GM04503 (cell line): ENCODE measurements at regions not wholly inside any gene's neighbourhood (a gene's known extent, or its start where the extent isn't known, plus 50 kb on each side); places are given as distances from the start of the nearest gene placed in this dataset.
A peak's percentile ranks its signal among the peaks of the same experiment; 100 is the strongest.
"Not testable (repeated sequence)": the region's sequence is repeated elsewhere in the genome, so short reads cannot be mapped to it uniquely, and the experiment has no call there.

Source experiments
- DNase-seq: peaks from one replicate; pipeline ENCODE4 v3.0.0-alpha.2; 2012; ENCODE audit warnings: low read depth

DNA sequence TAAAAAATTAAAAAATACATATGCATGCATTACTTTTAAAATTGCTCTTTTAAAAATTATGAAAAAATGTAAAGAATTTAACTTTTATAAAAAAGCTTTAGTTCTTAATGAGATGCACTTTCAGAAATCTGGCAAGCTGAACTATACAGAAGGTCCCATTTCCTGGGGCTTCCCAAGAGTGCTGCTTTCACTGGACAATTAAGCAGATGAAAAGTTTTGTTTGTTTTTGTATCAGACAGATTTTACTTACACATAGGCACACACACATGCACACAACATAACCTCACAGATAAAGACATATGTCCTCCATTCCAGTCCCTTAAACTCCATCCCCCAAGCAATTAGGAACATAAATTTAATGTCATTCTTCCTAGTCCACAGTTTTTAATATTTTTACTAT is 402.3 kb upstream of the ASIC2 start:
- DNase-seq, result no peak

DNA sequence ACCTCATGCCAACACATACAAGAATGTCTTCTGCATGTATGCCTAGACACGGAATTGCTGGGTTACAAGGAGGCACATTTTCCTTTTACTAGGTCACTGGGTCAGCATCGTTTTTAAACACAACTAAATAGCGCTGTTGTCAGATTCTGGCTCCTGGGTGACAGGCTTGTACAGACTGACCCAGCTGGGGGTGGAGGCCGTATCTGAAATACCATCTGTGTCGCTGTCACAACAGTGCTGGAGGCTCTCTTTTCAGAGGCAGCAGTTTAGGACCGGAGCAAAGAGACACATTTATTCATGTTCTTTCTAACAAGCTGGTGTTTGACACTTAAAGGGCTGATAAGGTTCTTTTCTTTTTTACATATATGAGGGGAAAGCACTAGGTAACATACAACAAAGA is 403.0 kb upstream of the ASIC2 start:
- no peak for DNase-seq

DNA sequence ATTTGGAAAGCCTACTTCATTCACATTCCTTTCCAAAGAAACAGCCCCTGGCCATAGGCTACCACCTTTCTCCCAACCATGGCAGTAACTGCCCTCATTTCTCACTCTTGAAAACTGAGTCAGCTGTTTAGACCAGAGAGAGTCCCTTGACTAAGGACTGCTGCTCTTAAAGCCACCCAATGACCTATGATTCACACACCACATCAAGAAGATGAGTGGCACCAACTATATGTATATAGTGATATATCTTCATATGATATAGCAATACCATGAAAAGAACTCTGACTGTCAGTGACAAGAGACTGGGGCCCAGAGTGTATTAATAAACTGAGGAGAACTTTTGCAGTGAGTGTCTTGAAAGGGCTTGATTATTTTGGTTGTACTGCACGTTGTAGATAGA is 404.5 kb upstream of the ASIC2 start:
- DNase-seq, result no peak

DNA sequence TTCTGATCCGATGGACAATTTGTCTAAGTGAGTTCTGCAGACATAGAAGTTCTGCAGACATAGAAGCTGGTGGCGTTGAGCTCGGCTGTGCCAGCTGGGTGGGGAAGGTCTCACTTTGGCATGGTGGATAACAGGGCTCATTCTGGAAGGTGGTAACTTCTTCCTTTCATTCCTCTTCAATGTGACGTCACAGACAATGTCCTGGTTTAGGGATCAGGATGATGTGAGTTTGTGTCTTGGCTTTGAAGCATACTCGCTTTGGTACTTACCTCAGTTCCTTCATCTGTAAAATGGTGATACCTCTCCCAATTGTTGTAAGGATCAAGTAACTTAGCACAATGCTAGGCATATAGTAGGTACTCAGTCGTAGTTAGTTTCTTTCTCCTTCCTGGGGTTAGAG is 408.8 kb upstream of the ASIC2 start:
- DNase-seq, result no peak

DNA sequence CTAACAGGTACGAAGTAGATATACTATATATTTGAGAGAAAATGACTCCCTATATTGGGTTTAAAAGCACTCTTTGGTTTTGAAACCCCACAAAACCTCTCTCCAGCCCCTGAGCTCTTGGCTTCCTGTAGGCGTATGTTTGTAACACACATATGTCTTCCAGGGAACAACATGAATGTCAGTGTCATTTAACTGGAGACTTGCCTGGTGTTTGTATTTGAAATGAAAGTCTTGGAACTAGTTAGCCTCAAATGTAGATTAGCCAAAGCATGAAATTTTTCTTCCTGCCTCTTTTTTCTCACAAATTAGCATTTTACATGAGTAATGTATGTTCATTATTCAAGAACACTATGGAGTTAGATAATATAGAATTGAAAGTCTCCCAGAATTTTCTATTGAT is 411.8 kb upstream of the ASIC2 start:
- no peak for DNase-seq

DNA sequence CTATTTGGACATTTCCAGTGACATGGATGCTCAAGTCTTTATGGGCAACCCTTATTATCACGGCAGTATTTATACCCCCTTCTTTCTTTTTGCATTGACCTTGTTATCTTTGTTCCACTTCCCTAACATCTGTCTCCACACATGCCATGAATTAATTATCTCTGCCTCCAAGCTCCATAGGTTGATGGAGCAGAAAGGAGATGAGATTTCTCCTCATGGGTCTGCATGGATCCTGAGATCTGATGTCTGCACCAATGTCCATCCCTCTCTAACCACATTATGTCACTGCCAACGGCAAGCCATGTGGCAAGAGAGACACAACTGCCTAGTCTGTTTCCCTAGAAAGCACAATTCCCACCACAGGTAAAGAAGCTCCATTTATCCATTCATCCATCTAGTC is 416.8 kb upstream of the ASIC2 start:
- no peak for DNase-seq

DNA sequence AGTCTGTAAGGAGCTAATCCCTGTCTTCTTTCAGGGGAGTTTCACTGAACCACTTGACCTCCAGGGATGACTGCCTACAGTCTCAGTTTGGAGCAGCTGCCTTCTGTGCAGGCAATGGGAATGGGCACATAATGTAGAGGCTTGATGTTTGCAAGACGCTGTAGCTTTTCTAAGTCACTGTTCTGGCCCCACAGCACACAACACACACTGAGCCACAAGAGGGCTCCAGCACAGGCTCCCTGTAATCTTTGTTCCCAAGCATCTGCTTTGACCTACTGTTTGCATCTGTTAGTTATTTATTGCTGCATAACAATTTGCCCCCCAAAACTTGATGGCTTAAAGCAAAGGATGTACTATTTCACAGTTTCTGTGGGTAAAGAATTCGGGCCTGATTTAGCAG is 419.0 kb upstream of the ASIC2 start:
- no peak for DNase-seq

DNA sequence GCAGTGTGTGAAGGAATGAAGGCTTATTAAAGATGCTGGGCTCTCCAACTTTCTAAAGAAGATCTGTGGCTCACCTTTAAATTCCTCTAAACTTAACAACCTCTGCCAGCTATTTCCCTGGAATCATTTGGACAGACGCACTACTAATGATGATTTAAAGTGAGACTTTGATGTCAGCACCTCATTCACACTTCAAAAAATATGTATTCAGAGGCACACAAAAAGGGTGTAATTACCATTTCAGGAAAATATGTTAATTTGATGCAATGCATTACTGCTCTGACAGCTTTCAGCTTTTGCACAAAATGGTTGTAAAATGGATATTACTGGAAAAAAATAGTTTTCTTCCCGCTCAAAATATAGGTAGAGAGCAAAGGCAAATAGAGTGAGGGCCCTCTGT is 423.9 kb upstream of the ASIC2 start:
- no peak for DNase-seq

DNA sequence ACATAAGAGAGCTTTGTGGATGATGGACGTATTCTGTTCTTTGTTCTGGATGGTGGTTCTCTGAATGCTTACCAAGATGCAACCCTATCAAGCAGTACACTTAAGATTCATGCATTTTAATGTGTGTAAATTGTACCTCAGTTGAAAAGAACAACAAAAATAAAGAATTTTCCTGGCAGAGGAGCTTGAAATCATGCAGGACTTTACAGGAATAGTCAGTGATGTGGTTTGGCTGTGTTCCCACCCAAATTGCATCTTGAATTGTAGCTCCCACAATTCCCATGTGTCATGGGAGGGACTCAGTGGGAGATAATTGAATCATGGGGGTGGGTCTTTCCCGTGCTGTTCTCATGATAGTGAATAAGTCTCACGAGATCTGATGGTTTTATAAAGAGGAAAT is 430.6 kb upstream of the ASIC2 start:
- not testable (repeated sequence) for DNase-seq

DNA sequence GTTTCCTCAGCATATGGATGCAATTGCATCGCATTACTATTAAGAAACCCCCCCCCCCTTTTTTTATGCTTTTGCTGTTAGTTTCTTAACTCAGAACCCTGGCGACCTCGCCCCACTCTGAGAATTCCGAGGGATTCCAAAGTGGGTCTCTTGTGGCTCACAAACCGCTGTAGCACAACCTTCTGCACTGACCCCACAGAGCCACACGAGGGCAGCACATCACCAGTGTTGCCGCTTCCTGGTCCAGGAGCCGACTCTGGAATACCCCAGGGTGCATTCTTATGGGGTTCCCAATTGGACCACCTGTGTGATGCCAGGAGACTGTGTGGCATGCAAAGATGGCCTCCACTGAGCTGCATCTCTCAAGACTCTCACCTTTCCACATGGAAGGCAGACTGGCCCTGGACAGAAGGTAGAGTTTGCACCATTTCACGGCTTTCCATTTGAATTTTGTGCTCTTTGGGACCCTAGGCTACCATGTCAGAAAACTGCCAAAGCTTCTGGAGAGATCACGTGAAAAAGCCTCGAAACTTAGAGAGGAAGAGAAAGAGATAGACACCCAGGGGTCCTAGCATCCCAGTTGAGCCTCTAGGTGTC is 432.7 kb upstream of the ASIC2 start:
- no peak for DNase-seq

DNA sequence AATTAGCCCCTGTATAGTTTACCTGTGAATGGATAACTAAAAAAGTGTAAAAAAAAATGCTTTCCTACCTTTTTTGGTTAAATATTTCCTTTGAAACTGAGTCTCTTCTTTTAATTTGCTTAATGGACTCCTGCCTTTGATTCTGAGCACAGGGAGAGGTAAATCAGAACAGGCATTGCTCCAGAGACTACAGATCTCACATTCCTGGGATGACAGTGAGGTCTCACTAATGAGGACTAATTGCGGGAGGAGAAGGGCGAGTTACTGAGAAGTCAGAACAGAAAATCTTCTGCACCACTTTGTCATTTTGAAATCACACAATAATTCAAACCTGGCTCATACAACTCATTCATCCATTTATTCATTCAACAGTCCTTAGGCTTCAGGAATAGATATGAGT is 437.0 kb upstream of the ASIC2 start:
- no peak for DNase-seq

DNA sequence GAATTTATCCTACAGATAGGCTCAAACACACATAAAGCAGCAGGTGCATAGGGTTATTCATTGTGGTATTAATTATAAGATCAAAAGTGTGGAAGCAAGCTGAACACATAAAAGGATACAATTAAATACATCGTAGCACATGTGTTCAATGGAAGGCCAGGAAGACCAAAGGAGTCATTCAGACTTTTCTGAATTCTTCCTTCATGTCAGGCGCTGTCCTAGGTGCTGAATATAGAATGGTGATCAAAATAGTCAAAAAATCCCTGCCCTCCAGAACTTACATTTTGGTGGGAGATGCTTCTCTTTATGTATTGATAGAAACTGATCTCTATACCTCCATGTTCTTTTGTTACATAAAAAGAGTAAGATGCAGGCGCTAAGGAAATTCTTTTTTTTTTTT is 439.0 kb upstream of the ASIC2 start:
- DNase-seq, result no peak

DNA sequence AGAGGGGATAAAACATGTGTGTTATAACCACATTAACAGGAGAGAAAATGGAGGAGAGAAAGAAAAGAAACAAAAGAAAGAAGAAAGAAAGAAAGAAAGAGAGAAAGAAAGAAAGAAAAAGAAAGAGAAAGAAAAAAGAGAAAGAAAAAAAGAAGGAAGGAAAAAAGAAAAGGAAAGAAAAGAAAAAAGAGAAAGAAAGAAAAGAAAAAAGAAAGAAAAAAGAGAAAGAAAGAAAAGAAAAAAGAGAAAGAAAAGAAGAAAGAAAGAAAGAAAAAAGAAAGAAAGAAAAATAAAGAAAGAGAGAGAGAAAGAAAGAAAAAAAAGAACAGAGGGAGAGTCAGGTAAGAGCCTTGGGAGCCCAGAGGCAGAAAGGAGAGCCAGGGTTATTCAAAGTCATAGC is 446.6 kb upstream of the ASIC2 start:
- no peak for DNase-seq

DNA sequence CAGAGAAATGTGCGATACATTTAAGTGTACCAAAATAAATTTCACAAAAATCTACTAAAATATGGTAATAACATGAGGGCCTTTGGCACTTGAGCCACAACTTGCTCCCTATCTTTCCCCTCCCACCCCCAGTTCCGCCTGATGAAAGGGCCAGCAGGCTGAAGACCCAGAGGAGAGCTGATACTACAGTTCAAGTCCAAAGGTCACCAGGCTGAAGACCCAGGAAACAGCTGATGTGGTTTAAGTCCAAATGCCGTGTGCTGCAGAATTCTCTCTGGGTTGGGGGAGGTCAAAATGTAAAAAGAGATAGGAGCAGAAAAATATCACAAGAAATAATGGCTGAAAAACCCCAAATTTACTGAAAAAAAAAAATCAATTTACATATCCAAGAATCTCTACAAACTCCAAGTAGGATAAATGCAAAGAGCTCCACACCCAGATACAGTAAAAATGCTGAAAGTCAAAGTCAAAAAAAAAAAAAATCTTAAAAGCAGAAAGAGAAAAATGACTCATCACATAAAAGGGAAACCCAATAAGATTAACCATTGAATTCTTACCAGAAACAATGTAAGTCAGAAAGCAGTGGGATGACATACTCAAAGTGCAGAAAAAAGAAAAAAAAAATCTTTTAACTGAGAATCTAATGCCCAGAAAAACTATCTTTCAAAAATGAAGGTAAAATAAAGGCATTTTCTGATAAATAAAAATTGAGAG is 452.1 kb upstream of the ASIC2 start:
- no peak for DNase-seq

DNA sequence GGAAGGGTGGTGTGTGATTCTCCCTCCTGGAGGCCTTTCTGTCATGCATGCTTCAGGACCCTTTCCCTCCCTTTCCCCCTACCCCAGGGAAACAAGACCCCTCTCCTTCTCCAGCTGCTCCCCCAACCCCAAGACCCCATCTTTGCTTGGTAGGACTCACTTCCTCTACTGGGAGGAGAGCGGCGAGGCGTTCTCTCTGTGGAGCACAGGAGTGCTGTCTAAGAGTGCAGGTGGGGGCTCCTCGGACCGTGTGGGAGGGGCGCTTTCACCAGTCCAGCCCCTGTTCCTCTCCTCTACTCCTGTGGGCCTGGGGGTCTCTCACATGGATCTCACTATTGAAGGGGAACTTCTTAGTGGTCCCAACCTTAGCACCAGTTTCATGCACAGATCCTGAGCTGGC is 456.1 kb upstream of the ASIC2 start:
- no peak for DNase-seq

DNA sequence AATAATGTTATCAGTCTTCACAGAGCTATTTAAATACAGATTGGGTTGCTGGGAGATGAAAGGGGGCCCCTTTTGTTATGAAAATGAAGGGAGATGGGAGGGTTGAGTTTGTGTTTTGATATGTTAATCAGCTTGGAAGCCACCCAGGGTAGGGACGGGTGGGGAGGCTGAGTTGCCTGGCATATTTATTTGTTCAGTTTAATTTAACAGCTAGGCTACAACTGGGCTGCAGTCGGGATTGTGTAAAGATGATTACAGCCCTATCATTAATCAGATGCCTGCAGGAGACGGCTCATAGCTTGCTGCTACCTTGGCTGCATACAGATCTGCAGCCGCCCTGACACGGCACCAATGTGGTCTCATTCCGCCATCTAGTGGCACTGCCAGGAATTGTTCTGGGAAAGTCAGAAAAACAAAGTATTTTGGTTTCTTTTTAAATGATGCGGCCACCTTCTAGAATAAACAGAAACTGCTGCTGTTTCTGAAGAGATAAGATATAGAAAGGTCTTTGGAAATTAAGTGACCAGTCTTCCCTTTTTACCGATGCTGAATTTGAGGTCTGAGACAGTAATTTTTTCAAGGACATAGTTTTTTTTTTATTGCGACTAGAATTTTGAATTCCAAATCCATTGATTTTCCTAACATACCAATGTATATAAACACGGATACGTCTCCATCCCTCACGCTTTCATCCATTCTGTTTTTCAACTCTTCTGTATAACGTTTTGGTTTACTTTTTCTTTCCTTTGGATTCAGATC is 458.0 kb upstream of the ASIC2 start:
- peak; percentile 11 for DNase-seq

DNA sequence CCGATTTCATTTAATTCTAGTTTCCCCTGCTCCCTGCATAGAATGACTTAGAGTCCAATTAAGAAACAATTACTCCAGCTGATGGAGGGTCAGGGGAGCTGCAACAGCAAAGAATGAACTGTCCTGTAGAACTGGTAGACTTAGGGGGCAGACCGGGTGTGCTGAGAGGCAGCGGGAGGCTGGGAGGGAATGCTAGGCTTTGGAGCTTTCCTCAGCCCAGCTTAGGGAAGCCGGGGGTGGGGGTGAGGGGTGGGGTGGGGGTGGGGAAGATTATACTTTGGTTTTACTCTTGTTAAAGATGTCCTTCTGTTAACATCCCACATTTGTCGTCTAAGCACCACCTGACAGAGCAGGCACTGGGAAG is 458.6 kb upstream of the ASIC2 start:
- DNase-seq, result no peak

DNA sequence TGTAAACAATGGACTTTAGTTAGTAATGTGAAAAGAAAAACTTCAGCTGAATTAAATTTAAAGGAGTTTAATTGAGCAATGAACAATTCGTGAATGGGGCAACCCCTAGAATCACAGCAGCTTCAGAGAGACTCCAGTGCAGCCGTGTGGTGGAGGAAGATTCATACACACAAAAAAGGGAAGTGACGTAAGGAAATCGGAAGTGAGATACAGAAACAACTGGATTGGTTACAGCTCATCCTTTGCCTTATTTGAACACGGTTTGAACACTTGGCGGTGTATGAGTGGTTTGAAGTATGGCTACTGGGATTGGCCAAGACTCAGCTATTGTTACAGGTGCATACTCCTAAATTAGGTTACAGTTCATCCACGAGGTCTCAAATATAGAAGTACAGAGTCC is 460.4 kb upstream of the ASIC2 start:
- no peak for DNase-seq

DNA sequence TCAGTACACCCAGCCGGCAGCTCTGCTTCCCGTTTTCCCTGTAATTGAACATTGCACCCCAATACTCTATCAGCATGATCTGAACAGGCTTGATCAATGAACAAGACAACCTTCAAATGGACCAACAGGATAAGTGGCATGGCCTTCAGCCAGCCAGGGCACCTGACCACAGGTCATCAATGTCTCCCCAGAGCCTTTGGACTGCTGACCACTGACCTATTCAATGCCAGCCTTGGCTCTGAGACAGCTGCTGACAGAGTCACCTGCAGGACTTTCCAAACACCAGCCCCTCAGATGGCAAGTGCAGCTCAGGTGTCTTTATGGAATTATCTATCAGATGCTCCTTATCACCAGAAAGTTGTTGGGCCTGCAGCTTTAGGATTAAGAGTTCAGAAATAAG is 462.9 kb upstream of the ASIC2 start:
- DNase-seq, result no peak

DNA sequence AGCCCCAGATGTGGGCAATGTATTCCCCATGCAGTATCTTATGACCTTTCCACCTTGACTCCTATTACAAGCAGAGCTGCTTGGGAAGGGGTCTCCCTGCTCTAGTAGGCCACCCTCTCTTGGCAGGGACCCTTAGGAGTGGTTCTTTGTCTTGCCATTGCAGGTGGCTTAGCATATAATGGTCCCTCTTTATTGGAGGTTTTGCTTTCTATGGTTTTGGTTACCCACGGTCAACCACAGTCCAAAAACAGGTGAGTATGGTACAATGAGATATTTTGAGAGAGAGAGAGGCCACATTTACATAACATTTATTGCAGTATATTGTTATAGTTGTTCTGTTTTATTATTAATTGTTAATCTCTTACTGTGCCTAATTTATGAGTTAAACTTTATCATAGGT is 472.8 kb upstream of the ASIC2 start:
- DNase-seq, result no peak

DNA sequence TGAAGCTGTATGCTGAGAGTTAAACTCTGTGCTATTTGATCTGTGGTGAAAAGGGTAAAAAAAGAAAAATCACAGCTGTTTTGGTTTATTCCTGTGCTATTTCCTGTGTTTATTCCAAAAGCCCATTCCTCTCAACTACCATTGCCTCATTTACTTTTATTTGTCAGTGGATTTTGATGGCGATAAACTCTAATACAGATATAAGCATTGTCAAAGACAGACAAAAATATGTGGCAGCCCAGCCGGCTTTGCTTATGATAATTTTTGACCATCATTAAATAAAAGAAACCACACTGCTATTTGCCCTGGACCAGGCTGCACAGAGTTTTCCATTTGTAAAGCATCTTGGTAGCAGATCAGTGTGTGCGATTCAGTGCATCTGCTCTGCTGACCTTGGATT is 473.6 kb upstream of the ASIC2 start:
- DNase-seq, result no peak

DNA sequence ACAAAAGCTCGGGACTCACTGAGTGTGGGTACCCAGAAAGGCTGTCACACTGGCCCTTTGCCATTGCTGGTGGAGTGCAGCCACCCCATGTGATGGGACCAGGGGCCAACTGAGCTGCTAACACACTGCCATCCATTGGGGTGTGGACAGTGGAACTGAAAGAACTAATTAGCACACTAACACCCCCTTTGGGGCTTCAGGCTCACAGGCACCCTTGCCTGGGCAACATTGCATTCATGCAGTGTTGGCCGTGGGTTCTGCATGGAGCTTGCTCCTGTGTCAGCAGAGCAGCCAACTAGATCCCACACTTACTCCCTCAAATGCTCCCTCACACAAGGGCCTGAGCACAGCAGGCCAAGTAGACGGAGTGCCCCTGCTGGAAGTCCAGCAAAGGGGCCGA is 476.0 kb upstream of the ASIC2 start:
- no peak for DNase-seq

DNA sequence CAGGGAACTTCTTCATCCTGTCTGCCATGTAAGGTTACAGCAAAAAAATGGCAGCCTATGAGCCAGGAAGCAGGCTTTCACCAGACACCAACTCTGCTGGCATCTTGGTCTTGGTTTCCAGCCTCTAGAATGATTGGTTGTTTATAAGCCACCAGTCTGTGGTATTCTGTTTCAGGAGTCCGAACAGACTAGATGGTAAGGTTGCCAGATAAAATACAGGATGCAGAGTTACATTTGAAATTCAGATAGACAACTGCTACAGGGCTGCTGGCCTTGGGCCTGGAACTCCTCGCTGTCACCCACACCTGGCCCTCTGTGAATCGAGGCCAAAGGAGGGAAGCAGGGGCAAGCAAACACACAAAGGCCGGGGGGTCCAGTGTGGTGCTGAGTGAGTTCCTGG is 478.8 kb upstream of the CCL2 start:
- no peak for DNase-seq

DNA sequence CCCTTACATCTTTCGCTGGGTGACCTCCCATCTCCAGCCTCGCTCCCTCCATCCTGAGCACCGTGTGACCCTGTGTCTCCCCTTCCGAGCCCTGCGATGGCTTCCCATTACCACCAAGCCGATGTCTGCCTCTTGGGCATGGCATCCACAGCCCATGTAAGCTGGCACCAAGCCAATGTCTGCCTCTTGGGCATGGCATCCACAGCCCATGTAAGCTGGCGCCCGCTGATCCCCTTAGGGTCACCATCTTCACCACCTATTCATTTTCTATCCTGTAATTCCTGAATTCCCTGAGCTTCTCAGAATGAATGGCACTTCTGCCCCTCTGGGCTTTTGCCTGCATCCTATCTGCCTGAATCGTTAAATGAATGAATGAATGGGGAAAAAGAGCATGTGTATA is 478.2 kb upstream of the CCL2 start:
- no peak for DNase-seq
